ENCODE measurements at regions not wholly inside any gene's neighbourhood (a gene's known extent, or its start where the extent isn't known, plus 50 kb on each side); places are given as distances from the start of the nearest gene placed in this dataset.
"Not testable (repeated sequence)": the region's sequence is repeated elsewhere in the genome, so short reads cannot be mapped to it uniquely, and the experiment has no call there.

DNA sequence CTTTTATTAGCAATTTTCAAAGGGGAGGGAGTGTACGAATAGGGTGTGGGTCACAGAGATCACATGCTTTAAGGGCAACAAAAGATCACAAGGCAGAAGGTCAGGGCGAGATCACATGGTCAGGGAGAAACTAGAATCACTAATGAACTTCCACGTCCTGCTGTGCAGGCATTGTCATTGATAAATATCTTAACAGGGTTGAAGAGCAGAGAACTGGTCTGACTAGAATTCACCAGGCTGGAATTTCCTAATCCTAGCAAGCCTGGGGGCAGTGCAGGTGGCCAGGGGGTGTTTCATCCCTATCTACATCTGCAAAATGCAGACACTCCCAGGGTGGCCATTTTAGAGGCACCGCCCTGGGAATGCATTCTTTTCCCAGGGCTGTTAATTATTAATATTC, 101.2 kb upstream of the TMTC1 start:
- H3K36me3 ChIP-seq (ENCODE audit: control insufficient read depth in 2 of 2, insufficient read depth in 1 of 2, low read length in 2 of 2); H3K9me3 ChIP-seq (ENCODE audit: control insufficient read depth, insufficient read depth, low read depth, low read length); H3K4me1 ChIP-seq (ENCODE audit: control insufficient read depth, insufficient read depth, low read length); H3K27ac ChIP-seq (ENCODE audit: extremely low read depth, low read depth, low read length); POLR2A ChIA-PET; H3K4me3 ChIP-seq (ENCODE audit: low read depth, low read length): not testable (repeated sequence)
- CTCF ChIA-PET: interaction anchor here (0.6 kb wide), 1 partner anchor 319 kb away, joined by 5 read pairs; no protein-coding TSS in a partner anchor
- TF ChIP-seq SETDB1 (IDR thresholded peaks at IDR 0.05; ENCODE audit: insufficient read length, low read length): peak; percentile 16

DNA sequence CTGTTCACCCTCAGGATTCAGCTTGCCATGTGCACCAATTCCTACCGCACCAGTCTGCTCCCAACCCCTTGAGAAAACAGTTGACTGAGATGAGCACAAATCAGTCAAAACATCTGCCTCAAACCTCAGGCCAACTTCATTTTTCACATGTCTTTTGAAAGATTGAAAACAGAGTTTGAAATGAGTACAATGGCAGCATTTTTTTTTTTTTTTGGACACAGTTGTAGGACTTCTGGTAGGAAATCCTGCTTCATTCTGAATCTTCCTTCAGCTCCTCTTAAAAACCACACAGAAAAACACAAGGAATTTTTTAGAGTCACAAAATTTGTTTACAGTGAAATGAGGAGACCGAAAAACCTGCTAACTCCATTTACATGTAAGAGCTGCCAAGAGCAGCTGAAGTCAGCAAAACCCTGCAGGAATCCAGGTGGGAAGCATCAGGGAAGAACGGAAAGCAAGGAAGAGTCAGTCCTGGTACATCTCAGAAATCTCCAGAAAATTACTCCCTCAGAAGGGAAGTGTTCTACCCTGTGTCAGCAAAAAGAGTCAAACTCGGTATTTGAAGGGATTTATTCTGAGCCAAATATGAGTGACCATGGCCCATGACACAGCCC, 100.3 kb upstream of the TMTC1 start:
- Histone ChIP-seq H3K27ac (ENCODE audit: extremely low read depth, low read depth, low read length) (no peak overlapping the region), H3K9me3 (ENCODE audit: control insufficient read depth, insufficient read depth, low read depth, low read length) (no peaks in the 10 kb centered on the region), H3K4me1 (ENCODE audit: control insufficient read depth, insufficient read depth, low read length) (no peaks in the 10 kb centered on the region), H3K4me3 (ENCODE audit: low read depth, low read length) (no peak overlapping the region), H3K36me3 (ENCODE audit: control insufficient read depth in 2 of 2, insufficient read depth in 1 of 2, low read length in 2 of 2) (no peaks in the 10 kb centered on the region)
- ChIA-PET POLR2A (no interaction called here), CTCF (interaction anchor here (0.6 kb wide), 3 partner anchors 9 to 320 kb away, joined by 3 to 5 read pairs (median 4); no protein-coding TSS in a partner anchor)
- TF ChIP-seq, protein P1, sequence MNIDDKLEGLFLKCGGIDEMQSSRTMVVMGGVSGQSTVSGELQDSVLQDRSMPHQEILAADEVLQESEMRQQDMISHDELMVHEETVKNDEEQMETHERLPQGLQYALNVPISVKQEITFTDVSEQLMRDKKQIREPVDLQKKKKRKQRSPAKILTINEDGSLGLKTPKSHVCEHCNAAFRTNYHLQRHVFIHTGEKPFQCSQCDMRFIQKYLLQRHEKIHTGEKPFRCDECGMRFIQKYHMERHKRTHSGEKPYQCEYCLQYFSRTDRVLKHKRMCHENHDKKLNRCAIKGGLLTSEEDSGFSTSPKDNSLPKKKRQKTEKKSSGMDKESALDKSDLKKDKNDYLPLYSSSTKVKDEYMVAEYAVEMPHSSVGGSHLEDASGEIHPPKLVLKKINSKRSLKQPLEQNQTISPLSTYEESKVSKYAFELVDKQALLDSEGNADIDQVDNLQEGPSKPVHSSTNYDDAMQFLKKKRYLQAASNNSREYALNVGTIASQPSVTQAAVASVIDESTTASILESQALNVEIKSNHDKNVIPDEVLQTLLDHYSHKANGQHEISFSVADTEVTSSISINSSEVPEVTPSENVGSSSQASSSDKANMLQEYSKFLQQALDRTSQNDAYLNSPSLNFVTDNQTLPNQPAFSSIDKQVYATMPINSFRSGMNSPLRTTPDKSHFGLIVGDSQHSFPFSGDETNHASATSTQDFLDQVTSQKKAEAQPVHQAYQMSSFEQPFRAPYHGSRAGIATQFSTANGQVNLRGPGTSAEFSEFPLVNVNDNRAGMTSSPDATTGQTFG (tag by site-specific recombination; IDR thresholded peaks at IDR 0.05; ENCODE audit: borderline replicate concordance): no peak
- TF ChIP-seq ZNF423 (tag by site-specific recombination; IDR thresholded peaks at IDR 0.05) (no peak), ZNF394 (tag by site-specific recombination; IDR thresholded peaks at IDR 0.05; ENCODE audit: borderline replicate concordance) (no peak), ZSCAN30 (tag by site-specific recombination; IDR thresholded peaks at IDR 0.05) (no peak), ZNF544 (tag by site-specific recombination; IDR thresholded peaks at IDR 0.05) (no peak), ZNF785 (tag by site-specific recombination; IDR thresholded peaks at IDR 0.05) (no peak), ZNF777 (tag by site-specific recombination; IDR thresholded peaks at IDR 0.05; ENCODE audit: borderline replicate concordance) (no peak), ZNF248 (tag by site-specific recombination; IDR thresholded peaks at IDR 0.05) (no peak), KLF7 (tag by site-specific recombination; IDR thresholded peaks at IDR 0.05; ENCODE audit: borderline replicate concordance) (no peak), ZBTB20 (tag by site-specific recombination; IDR thresholded peaks at IDR 0.05) (no peak), ZBTB21 (tag by site-specific recombination; IDR thresholded peaks at IDR 0.05) (no peak), ZNF664 (tag by site-specific recombination; IDR thresholded peaks at IDR 0.05) (no peak), ZEB2 (tag by site-specific recombination; IDR thresholded peaks at IDR 0.05) (no peak), REPIN1 (tag by site-specific recombination; IDR thresholded peaks at IDR 0.05; ENCODE audit: low read depth) (no peak), SP7 (tag by site-specific recombination; IDR thresholded peaks at IDR 0.05) (no peak), HOXD13 (CRISPR knock-in tag; IDR thresholded peaks at IDR 0.05; ENCODE audit: borderline replicate concordance) (no peak), ZNF624 (tag by site-specific recombination; IDR thresholded peaks at IDR 0.05) (no peak)
- TF ChIP-seq, protein P2, sequence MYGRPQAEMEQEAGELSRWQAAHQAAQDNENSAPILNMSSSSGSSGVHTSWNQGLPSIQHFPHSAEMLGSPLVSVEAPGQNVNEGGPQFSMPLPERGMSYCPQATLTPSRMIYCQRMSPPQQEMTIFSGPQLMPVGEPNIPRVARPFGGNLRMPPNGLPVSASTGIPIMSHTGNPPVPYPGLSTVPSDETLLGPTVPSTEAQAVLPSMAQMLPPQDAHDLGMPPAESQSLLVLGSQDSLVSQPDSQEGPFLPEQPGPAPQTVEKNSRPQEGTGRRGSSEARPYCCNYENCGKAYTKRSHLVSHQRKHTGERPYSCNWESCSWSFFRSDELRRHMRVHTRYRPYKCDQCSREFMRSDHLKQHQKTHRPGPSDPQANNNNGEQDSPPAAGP (tag by site-specific recombination; IDR thresholded peaks at IDR 0.05): no peak

DNA sequence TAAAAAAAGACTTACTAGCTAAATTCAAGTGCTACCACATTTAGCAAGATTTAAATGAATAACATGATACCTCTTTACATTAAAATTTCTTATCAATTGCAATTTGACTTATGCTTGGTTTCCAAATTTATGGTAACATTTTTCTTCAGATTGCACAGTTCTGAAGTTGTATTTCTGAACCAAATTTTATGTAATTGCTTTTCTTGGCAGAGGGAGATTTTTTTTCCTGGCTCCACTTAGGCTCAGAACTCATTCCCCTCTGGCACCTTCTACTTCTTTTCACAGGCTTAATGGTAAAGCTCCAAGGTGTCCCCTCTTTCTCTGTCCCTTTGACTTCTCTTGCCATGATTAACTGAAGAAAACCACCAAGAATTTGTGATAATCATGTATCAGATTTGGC, 99.8 kb upstream of the TMTC1 start:
- Histone ChIP-seq H3K9me3 (ENCODE audit: control insufficient read depth, insufficient read depth, low read depth, low read length) (no peaks in the 10 kb centered on the region), H3K36me3 (ENCODE audit: control insufficient read depth in 2 of 2, insufficient read depth in 1 of 2, low read length in 2 of 2) (no peaks in the 10 kb centered on the region), H3K4me1 (ENCODE audit: control insufficient read depth, insufficient read depth, low read length) (no peaks in the 10 kb centered on the region), H3K27ac (ENCODE audit: extremely low read depth, low read depth, low read length) (no peak overlapping the region), H3K4me3 (ENCODE audit: low read depth, low read length) (no peak overlapping the region)
- ChIA-PET CTCF (interaction anchor here (0.6 kb wide), 2 partner anchors 9 to 67 kb away, joined by 3 to 4 read pairs; no protein-coding TSS in a partner anchor), POLR2A (no interaction called here)
- TF ChIP-seq ZNF596 (tag by site-specific recombination; IDR thresholded peaks at IDR 0.05) (no peak), ZNF654 (tag by site-specific recombination; IDR thresholded peaks at IDR 0.05; ENCODE audit: low read depth) (no peak), ZNF223 (tag by site-specific recombination; IDR thresholded peaks at IDR 0.05) (no peak), ZNF521 (tag by site-specific recombination; IDR thresholded peaks at IDR 0.05) (no peak), ZNF837 (tag by site-specific recombination; IDR thresholded peaks at IDR 0.05) (no peak), ZNF174 (tag by site-specific recombination; IDR thresholded peaks at IDR 0.05) (no peak), ZNF10 (tag by site-specific recombination; IDR thresholded peaks at IDR 0.05) (no peak)
- TF ChIP-seq, protein P3, sequence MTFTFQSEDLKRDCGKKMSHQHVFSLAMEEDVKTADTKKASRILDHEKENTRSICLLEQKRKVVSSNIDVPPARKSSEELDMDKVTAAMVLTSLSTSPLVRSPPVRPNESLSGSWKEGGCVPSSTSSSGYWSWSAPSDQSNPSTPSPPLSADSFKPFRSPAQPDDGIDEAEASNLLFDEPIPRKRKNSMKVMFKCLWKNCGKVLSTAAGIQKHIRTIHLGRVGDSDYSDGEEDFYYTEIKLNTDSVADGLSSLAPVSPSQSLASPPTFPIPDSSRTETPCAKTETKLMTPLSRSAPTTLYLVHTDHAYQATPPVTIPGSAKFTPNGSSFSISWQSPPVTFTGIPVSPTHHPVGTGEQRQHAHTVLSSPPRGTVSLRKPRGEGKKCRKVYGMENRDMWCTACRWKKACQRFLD (tag by site-specific recombination; IDR thresholded peaks at IDR 0.05): no peak
- TF ChIP-seq, protein P4, sequence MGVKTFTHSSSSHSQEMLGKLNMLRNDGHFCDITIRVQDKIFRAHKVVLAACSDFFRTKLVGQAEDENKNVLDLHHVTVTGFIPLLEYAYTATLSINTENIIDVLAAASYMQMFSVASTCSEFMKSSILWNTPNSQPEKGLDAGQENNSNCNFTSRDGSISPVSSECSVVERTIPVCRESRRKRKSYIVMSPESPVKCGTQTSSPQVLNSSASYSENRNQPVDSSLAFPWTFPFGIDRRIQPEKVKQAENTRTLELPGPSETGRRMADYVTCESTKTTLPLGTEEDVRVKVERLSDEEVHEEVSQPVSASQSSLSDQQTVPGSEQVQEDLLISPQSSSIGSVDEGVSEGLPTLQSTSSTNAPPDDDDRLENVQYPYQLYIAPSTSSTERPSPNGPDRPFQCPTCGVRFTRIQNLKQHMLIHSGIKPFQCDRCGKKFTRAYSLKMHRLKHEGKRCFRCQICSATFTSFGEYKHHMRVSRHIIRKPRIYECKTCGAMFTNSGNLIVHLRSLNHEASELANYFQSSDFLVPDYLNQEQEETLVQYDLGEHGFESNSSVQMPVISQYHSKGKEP (tag by site-specific recombination; IDR thresholded peaks at IDR 0.05): no peak

Data from HEK293 (cell line).